SK-N-MC (cell line): ENCODE measurements at regions not wholly inside any gene's neighbourhood (a gene's known extent, or its start where the extent isn't known, plus 50 kb on each side); places are given as distances from the start of the nearest gene placed in this dataset.

Source experiments
- DNase-seq: peaks from one replicate; pipeline ENCODE4 v3.0.0-alpha.2; 2011; ENCODE audit warnings: low read depth, low spot score
- H3K27ac ChIP-seq: fragments of 200-600 bp; sonication (generic); 2 replicates; pipeline ENCODE4 v1.5.1; 2016; ENCODE audit warnings: mixed run types
- H3K36me3 ChIP-seq: fragments of 200-600 bp; sonication (generic); 2 replicates; pipeline ENCODE4 v1.6.1; 2017; ENCODE audit warnings: antibody characterized with exemption, low read length, mixed read lengths; ENCODE audit not compliant: insufficient read depth
- H3K4me3 ChIP-seq: fragments of 200-600 bp; sonication (generic); 2 replicates; pipeline ENCODE4 v1.5.1; 2016
- H3K9ac ChIP-seq: fragments of 200-600 bp; sonication (generic); 2 replicates; pipeline ENCODE4 v1.8.0; 2017; ENCODE audit warnings: mixed run types, mixed read lengths; ENCODE audit not compliant: insufficient read length
- H3K9me3 ChIP-seq: fragments of 200-600 bp; sonication (generic); 2 replicates; pipeline ENCODE4 v1.6.1; 2017; ENCODE audit warnings: low read depth, mild to moderate bottlenecking, antibody characterized with exemption, low read length, moderate library complexity, mixed read lengths
- EZH2 ChIP-seq: fragments of 200-600 bp; sonication (generic); IDR thresholded peaks from one replicate; pipeline ENCODE4 v1.6.1; 2017; ENCODE audit warnings: antibody characterized with exemption
- FOXP2 ChIP-seq: optimal IDR thresholded peaks from 2 replicates; pipeline ENCODE3; 2011; ENCODE audit warnings: mild to moderate bottlenecking, moderate library complexity; ENCODE audit not compliant: insufficient read depth; ENCODE audit errors: extremely low read length, control extremely low read depth
- POLR2AphosphoS5 ChIP-seq: IDR thresholded peaks from 2 replicates; pipeline ENCODE4 v1.6.1; 2012; ENCODE audit warnings: mild to moderate bottlenecking, low read depth, low read length, borderline replicate concordance

GRCh38 chr14:58779376-58779775, 141.6 kb downstream of the DACT1 start:
- H3K9me3 ChIP-seq, result no peaks in the 10 kb centered on the region
- no peaks in the 10 kb centered on the region for H3K36me3 ChIP-seq
- H3K9ac ChIP-seq, result no peak overlapping the region
- no peak for DNase-seq
- no peak for TF ChIP-seq POLR2AphosphoS5
- H3K4me3 ChIP-seq, result no peak overlapping the region
- no peak overlapping the region for H3K27ac ChIP-seq

GRCh38 chr14:58780185-58780584, 142.4 kb downstream of the DACT1 start:
- TF ChIP-seq EZH2, result no peak
- no peak for TF ChIP-seq POLR2AphosphoS5
- no peak for TF ChIP-seq FOXP2
- no peaks in the 10 kb centered on the region for H3K36me3 ChIP-seq
- no peak overlapping the region for H3K4me3 ChIP-seq
- H3K9me3 ChIP-seq, result no peaks in the 10 kb centered on the region
- no peak overlapping the region for H3K27ac ChIP-seq
- DNase-seq, result no peak
- no peak overlapping the region for H3K9ac ChIP-seq

GRCh38 chr14:58780605-58781004, 142.8 kb downstream of the DACT1 start:
- no peak for DNase-seq
- no peak overlapping the region for H3K4me3 ChIP-seq
- H3K9me3 ChIP-seq, result no peaks in the 10 kb centered on the region
- H3K9ac ChIP-seq, result no peak overlapping the region
- H3K27ac ChIP-seq, result no peak overlapping the region
- H3K36me3 ChIP-seq, result no peaks in the 10 kb centered on the region
- no peak for TF ChIP-seq EZH2
- no peak for TF ChIP-seq POLR2AphosphoS5
- no peak for TF ChIP-seq FOXP2

GRCh38 chr14:58782011-58782410, 144.2 kb downstream of the DACT1 start:
- no peak overlapping the region for H3K27ac ChIP-seq
- TF ChIP-seq EZH2 (no peak), POLR2AphosphoS5 (no peak), FOXP2 (no peak)
- no peaks in the 10 kb centered on the region for H3K36me3 ChIP-seq
- no peak for DNase-seq
- H3K9ac ChIP-seq, result no peak overlapping the region
- no peaks in the 10 kb centered on the region for H3K9me3 ChIP-seq
- no peak overlapping the region for H3K4me3 ChIP-seq

- DNase-seq, result no peak
- H3K27ac ChIP-seq, result no peak overlapping the region
- no peaks in the 10 kb centered on the region for H3K9me3 ChIP-seq
- no peaks in the 10 kb centered on the region for H3K36me3 ChIP-seq
- no peak overlapping the region for H3K4me3 ChIP-seq
- no peak for TF ChIP-seq EZH2
- TF ChIP-seq POLR2AphosphoS5, result no peak
- no peak for TF ChIP-seq FOXP2
- no peak overlapping the region for H3K9ac ChIP-seq
These were observed 146.2 kb downstream of the DACT1 start for GRCh38 chr14:58783792-58784511.

GRCh38 chr14:58784931-58785330, 147.2 kb downstream of the DACT1 start:
- H3K27ac ChIP-seq, result no peak overlapping the region
- no peaks in the 10 kb centered on the region for H3K36me3 ChIP-seq
- no peak for DNase-seq
- no peak overlapping the region for H3K4me3 ChIP-seq
- TF ChIP-seq FOXP2 (no peak), EZH2 (no peak), POLR2AphosphoS5 (no peak)
- H3K9ac ChIP-seq, result no peak overlapping the region
- no peaks in the 10 kb centered on the region for H3K9me3 ChIP-seq

GRCh38 chr14:58785701-58786100, 147.9 kb downstream of the DACT1 start:
- Histone ChIP-seq H3K27ac (no peak overlapping the region), H3K9ac (no peak overlapping the region), H3K9me3 (no peaks in the 10 kb centered on the region), H3K36me3 (no peaks in the 10 kb centered on the region), H3K4me3 (no peak overlapping the region)
- no peak for TF ChIP-seq FOXP2
- no peak for TF ChIP-seq EZH2
- TF ChIP-seq POLR2AphosphoS5, result no peak
- DNase-seq, result no peak

- TF ChIP-seq FOXP2 (no peak), POLR2AphosphoS5 (no peak), EZH2 (no peak)
- no peak for DNase-seq
- Histone ChIP-seq H3K4me3 (no peak overlapping the region), H3K27ac (no peak overlapping the region), H3K9ac (no peak overlapping the region), H3K36me3 (no peaks in the 10 kb centered on the region), H3K9me3 (no peaks in the 10 kb centered on the region)
These were observed 149.8 kb downstream of the DACT1 start for GRCh38 chr14:58787592-58787991.
